Fibroblast of lung (primary cell): ENCODE measurements at regions not wholly inside any gene's neighbourhood (a gene's known extent, or its start where the extent isn't known, plus 50 kb on each side); places are given as distances from the start of the nearest gene placed in this dataset.

Experiments
- EZH2 ChIP-seq: IDR thresholded peaks from 2 replicates; pipeline ENCODE4 v1.5.1; 2012; ENCODE audit warnings: low read length, control low read depth, mild to moderate bottlenecking; ENCODE audit errors: missing control alignments
- TF ChIP-seq, protein P1 (sequence below), 2 donors: IDR thresholded peaks in 1 of 2; conservative IDR thresholded peaks in 1 of 2; 1 replicate in 1 of 2; 2 replicates in 1 of 2; pipeline ENCODE4 v1.5.1; 2011 to 2012; ENCODE audit warnings: low read length in 2 of 2, control low read depth in 1 of 2, inconsistent platforms in 1 of 2, low read depth in 1 of 2, mild to moderate bottlenecking in 1 of 2

DNA sequence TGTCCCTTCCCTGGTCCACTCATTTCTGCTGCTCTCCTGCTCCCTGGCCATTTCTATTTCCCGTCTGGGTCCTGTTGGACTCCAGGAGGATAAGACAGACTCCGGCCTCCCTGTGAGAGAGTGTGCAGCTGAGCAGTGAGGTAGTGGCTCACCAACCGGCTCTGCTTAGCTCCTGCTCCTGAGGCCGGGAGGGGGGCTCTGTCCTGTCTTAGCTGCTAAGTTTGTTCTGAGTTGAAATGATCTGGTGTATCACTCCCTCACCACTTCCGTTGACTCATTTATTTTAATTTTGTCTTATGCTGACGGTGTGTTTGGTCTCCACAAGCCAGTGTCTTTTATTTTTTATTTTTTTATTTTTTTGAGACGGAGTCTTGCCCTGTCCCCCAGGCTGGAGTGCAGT lies 148.5 kb upstream of the PDE10A start:
- TF ChIP-seq, protein P1, sequence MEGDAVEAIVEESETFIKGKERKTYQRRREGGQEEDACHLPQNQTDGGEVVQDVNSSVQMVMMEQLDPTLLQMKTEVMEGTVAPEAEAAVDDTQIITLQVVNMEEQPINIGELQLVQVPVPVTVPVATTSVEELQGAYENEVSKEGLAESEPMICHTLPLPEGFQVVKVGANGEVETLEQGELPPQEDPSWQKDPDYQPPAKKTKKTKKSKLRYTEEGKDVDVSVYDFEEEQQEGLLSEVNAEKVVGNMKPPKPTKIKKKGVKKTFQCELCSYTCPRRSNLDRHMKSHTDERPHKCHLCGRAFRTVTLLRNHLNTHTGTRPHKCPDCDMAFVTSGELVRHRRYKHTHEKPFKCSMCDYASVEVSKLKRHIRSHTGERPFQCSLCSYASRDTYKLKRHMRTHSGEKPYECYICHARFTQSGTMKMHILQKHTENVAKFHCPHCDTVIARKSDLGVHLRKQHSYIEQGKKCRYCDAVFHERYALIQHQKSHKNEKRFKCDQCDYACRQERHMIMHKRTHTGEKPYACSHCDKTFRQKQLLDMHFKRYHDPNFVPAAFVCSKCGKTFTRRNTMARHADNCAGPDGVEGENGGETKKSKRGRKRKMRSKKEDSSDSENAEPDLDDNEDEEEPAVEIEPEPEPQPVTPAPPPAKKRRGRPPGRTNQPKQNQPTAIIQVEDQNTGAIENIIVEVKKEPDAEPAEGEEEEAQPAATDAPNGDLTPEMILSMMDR (conservative IDR thresholded peaks at IDR 0.05 in 1 of 2, IDR thresholded peaks at IDR 0.05 in 1 of 2; ENCODE audit: low read depth in 1 of 2, low read length in 2 of 2), result no peak
- TF ChIP-seq EZH2, result no peak
